GM18873 (cell line): ENCODE measurements at regions not wholly inside any gene's neighbourhood (a gene's known extent, or its start where the extent isn't known, plus 50 kb on each side); places are given as distances from the start of the nearest gene placed in this dataset.

Experiments
- ATAC-seq: cut with Tn5 transposase; IDR thresholded peaks from one replicate; pipeline ENCODE4 v1.9.1; 2021; ENCODE audit warnings: mild to moderate bottlenecking, moderate library complexity, moderate number of reproducible peaks; ENCODE audit not compliant: unreplicated experiment, low FRiP score

DNA sequence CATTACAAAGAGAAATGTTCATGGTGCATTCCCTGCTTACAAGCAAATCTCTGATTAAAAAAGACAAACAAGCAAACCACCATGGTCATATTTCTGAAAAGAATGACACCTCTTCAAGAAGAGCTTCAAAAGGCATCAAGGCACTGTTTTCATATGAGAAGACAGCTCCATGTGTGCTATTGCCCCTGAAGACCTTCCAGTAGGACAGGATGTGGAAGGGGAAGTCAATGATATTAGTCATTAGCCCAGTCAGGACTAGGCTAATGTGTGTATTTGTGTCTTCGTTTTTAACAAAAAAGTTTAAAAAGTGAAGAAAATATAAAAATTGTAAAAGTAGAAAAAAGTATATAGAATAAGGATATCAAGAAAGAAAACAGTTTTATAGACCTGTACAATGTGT, 534.7 kb upstream of the ARGLU1 start:
- no peak for ATAC-seq

DNA sequence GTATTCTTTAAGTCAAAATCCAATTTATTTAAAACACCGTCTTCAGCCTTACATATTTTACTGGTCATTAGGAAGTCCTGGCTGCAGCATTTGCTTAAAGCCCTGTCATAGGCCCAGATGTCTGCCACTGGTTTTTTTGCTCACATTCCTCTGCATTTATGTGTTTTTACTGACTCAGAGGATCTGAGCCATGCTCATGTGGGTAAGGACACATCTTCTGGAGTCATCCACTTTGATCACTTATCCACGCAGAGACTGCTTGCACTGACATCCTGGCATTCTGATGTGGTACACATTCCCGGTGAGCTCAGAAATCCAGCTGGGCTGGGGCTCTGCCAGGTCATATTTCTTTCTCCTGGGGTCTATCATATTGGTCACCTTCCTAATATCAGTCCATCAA, 531.7 kb upstream of the ARGLU1 start:
- ATAC-seq = no peak

DNA sequence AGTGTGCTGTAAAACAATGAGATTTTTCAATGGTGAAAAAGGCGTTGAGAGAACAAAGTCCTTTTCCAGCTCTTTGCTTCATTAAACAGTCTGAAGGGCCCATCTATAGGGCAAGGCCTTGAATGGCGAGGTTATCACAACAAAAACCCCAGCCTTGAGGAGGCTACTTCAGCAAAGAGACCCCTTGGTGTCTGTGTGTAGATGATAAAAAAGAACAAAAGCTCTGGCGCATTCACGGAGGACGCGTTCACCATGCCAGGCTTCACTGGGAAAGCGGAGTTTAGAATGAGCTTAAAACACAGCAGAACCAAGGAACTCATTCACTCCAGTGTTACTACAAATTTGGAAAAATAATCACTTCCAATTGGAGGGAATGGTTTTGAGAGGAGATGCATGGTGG, 530.0 kb upstream of the ARGLU1 start:
- no peak for ATAC-seq

DNA sequence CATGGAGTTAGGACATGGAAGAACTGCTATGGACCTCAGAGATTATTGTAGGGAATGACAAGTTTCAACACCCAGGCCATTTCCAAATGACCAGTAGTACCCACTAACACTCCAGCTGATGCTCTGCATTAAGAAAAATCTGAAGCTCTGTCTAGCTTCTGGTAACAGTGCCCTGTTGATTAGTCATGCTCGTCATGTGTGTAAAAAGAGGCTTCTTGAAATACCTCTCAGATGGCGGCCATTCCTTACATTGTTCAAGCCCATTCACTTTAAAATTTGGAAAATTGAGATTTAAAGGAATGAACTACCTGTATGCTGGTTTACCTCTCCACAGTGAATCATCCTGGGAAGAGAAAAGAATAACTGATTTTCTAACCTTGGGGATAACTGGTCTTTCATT, 527.9 kb upstream of the ARGLU1 start:
- ATAC-seq = no peak

DNA sequence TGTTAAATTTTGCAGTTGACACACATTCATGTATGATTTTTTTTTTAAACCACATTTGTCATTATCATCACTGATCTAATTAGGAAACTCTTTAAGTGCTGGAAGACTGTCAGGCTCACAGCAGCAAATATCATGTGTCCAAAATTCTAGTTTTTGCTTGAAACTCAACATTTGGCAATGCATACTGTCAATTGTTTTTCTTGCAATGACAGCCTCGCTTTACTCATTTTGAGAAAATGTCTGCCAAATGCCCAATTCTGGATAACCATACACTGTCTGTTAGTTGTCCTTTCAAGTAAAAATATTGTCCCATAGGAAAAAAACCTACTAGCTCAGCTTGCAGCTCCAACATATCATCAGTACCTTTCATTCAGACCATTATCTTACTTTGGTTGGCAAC, 523.9 kb upstream of the ARGLU1 start:
- no peak for ATAC-seq

DNA sequence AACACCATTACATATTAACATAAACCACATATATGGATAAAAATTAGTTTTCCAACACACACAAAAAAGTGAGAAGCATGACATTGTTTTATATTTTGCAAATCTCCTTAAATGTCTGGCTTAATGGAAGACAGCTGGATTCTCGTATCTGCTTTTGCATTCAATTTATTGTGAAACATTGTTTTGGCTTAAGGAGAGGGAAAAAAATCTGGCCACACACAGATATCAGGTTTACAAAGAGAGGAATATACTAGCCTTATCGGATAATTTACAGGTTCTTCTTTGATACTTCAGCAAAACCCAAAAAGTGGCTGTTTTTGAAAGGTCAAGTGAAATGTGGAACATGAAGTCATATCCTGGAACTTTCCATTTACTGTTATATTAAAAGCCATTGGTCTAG, 523.5 kb upstream of the ARGLU1 start:
- ATAC-seq = no peak

DNA sequence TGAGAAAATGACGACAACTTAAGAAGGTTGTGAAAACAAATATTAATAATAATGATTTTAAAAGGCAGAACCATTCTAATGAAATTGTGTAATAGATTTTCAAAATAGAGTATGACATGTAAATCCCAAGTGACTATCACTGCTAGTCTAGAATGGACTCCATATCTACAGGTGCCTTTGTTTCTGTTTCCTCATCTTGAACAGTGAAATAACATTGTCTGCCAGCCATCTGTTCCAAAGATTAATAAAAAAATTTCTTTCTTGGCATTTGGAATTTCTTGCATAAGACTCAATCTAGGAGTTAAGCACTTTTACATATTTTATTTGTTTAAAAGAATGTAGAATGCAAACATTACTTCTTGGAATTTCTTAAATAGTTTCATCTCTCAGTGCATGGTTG, 520.1 kb upstream of the ARGLU1 start:
- no peak for ATAC-seq

DNA sequence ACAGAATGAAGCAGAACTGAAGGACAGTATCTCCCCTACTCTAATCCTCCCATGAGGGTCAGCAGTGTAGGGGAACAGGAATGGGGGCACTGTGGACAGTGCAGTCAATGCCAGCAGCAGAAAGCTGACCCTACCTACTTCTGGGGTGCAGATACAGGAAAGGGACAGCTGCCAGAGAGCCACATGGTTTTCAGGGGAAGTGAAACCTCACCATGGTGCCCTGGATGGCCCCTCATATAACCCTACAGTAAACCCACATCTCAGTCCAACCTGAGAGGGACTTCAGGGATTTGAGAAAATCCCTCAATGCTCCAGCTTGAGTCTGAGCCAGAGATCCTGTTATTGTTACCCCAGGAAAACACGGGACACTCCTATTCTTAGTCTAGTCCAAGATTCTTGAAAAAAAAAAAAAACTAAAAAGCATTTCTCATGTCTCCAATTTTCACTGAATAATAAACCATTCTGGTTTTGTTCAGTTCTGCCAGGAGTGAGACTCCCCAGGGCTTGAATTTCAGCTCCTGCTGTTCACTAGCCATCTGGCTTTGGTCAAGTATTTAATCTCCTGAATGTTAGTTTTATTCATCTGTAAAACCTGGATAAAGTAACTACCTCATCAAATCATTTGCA, 511.6 kb upstream of the ARGLU1 start:
- no peak for ATAC-seq

DNA sequence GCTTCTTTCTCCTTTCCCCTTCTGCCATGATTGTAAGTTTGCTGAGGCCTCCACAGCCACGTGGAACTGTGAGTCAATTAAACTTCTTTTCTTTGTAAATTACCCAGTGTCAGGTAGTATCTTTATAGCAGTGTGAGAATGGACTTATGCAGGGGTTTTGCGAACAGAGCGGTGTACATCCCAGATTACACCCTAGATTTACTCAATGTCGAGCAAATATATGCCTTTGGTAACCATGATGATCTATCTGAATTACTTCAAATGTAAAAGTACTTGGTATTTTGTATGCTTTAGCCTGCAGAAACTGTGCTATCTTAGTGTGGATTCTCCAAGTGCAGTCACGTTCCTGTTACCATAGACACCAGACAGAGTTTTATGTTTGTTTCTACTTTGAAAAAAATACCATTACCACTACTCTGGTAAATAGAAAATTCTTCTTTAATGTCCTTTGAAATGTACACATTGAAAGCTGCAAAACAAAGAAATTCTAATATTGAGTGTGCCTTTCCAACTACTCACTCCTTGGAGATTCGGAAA, 510.4 kb upstream of the ARGLU1 start:
- no peak for ATAC-seq

DNA sequence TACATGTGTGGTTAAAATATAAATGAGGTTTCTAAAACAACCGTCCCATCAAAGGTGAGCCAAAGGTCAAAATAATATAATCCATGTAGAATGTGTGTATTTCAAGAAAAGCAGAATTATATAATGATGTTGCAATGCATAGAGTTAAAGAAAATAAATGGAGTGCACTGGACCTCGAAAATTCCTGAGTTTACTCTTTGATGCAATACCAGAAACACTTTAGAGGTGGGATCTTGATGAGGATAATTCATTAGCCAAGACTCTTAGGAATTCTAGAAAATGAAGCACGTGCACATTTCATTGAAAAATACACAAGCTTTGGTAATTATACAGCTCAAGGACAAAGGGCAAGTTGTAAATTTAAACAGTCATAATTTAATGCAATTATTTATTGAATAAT, 508.9 kb upstream of the ARGLU1 start:
- ATAC-seq = no peak

DNA sequence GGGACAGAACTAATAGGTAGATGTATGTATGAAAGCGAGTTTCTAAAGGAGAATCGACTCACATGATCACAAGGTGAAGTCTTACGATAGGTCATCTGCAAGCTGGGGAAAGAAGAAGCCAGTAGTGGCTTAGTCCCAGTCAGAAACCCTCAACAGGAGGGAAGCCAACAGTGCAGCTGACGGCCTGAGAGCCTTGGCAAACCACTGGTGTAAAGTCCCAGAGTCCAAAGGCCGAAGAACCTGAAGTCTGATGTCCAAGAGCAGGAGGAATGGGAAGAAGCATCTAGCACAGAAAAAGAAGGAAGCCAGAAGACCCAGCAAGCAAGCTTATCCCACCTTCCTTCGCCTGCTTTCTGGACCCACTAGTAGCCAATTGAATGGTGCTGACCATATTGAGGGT, 507.6 kb upstream of the ARGLU1 start:
- ATAC-seq = no peak

DNA sequence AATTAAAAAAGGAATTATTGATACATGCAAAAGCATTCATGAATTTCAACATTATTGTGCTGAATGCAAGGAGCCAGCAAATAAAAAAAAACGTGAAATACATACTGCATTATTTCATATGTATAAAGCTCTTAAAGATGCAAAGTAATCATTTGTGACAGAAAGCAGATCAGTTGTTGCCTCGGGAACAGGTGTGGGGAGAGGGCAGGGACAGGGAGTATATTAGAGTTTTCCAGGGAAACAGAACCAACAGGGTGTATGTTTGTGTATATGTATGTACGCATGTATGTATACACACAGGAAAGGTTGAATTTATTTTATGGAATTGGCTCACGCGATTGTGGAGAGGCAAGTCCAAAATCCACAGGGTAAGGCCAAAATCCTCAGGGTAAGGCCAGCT, 502.9 kb upstream of the ARGLU1 start:
- no peak for ATAC-seq

DNA sequence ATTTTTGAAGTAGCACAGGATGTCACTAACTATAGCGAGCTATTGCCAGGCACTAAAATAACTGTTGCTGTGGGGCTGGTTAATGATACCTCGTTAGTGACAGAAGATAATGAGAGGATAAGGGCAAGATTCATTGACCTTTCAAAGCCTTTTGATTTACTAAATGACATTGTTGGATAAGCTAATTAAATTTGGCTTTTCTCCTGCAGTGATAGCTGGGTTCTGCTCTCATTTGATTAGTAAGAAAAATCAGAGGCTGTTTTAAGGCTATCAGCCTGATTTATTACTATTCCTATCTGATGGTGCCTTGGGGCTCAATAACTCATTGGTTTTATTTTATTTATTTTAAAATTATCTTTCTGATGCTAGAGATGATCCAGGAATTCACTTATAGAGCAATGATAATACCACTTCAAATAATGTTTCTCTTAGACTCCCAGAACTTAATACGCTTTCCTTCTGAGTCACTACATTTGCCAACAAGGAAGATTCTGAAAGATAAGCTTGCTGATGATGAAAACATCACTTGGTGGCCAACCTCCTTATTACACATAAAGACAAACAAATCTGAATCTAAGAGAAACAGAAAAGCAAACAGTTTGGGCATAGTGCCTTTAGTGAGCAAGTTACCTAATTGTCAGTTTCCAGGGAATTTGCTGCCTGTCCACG, 501.3 kb upstream of the ARGLU1 start:
- no peak for ATAC-seq

DNA sequence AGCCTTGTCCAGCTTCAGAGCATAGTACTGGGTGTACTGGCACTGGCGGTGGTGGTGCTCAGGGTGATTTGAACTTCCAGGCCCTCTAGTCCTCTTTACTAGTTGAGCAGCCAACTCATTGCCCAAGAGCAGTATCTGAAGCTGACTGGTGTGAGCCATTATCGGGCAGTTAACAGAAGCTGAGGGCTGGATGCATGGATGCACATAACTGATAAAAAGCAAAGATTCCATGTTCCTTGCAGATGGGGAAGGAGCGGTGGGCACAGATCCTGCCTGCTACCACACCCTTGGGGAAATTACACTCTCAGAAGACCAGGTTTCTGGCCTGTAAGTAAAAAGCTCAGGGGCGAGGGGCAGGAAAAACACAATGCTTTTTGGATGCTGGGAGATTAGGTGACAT, 499.4 kb upstream of the ARGLU1 start:
- ATAC-seq = no peak

DNA sequence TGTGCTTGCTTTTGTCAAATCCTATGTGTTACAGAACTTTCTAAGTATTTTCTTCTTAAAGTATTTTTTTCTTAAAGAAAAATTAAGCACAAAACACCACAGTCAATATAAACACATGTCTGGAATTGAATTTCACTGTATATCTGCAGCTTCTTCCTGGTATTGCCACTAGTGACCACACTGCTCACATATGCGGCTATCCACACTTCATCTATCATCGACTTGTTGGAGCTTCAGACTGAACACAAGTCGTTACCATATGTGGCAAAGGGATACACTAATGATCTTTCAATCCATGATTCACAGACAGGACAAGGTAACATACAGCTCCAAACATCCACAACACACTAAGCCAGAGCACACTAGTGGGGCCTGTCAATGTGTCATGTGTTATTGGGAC, 498.4 kb upstream of the ARGLU1 start:
- ATAC-seq = no peak

DNA sequence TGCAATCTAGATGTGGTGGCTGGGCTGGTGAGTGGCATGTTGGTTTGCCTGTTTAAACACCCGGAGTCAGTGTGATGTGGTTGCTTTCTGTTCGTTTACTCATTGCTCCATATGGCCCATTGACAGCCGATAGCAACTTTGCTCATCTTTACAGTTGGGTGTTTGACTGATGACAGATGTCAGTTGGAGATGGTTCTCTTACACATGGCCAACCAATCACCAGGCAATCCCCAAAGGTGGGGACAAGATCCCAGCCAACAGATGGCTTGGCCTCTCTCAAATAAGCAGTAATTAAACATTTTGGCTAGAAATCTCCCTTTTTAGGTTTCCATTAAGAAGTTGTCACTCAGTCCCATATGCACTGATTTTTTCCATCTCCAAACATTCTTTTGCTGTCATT, 497.1 kb upstream of the ARGLU1 start:
- ATAC-seq = no peak

DNA sequence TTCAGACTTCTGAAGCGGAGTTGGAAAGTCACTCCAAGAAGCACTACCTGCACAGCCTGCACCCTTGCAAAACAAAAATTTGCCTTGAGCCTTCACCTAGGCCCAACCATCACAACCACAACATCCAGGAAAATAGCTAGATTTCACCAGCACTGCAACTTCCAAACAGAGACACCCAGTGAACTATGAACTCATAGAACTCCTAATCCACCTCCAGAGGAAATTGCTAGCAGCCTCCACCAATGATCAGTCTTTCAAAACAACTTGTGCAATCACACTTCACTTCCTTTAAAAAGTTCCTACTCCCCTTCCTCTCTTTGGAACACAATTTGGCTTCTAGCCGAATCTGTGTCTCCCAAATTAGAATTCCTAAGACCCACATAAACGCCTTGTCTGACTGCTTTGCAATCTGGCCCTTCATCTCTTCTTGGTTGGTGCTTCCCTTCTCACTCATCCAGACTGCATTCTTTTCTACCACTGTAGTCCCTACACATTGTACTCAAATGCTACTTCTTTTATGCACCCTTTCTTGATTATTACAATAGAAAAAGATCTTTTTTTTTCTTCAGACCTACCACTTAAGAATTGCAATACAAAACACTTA, 489.2 kb upstream of the ARGLU1 start:
- ATAC-seq = no peak

DNA sequence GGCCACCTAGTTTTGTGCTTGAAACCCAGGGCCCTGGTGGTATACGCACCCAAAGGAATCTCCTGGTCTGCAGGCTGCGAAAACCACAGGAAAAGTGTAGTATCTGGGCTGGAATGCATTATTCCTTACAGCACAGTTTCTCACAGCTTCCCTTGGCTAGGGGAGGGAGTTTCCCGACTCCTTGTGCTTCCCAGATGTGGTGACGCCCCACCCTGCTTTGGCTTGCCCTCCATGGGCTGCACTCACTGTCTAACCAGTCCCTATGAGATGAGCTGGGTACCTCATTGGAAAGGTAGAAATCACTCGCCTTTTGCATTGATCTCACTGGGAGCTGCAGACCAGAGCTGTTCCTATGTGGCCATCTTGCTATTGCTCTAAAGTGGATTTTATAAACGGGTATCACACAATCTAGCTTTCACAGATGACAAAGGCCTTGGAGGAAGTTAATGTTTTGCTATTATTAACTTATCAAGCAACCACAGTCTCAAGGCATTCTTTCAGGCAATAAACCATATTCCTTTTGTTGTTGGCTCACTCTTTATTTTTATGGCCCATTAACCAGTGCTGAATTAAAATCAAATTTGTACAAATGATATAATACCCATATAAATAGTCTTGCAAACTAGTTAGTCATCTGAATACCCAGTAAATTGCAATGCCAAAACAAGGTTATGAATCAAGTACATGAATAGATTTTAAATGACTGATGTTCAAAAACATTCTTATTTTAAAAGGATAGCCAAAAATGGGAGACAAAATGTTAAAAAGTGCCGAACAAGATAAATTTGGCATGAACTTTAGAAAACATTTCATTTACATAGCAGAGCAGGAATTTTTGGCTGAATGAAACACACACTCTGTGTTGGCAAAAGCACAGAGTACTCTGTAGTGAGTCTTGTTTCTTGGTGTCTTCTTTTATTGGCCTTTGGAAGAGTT, 475.4 kb upstream of the ARGLU1 start:
- no peak for ATAC-seq

DNA sequence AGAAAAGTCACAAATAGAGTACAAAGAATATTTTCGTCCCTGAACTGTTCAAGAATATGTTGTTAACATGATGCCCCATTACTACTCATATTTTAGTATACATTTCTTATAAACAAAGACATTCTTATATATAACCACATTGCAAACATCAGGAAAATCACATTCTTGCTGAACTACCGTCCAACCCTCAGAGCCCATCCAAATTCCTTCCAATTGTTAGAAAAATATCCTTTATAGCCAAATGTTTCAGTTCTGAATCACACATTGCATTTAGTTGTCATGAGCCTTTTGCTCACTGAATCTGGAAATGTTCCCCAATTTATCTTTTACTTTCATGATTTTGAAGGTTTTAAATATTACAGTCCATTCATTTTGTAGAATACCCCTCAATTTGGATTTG, 467.8 kb upstream of the ARGLU1 start:
- ATAC-seq = no peak

DNA sequence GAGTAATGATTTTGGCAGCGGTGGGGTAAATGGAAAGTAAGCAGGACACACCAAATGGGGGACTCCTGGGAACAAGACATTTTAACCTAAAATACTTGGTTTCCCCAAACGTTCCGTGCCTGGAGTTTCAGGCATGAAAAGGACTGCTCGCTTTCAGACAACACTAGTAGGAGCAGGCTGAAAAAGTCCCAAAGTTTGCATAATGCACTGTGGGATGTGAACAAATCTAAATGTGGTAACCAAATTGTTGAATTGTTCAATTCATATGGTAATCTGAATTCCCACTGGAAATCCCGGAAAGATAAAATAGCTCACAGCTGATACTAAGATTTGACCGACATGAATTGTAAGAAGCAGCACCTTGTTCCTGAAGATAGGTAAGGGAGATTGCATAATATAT, 467.2 kb upstream of the ARGLU1 start:
- ATAC-seq = no peak
